ENCODE measurements at regions not wholly inside any gene's neighbourhood (a gene's known extent, or its start where the extent isn't known, plus 50 kb on each side); places are given as distances from the start of the nearest gene placed in this dataset.

DNA sequence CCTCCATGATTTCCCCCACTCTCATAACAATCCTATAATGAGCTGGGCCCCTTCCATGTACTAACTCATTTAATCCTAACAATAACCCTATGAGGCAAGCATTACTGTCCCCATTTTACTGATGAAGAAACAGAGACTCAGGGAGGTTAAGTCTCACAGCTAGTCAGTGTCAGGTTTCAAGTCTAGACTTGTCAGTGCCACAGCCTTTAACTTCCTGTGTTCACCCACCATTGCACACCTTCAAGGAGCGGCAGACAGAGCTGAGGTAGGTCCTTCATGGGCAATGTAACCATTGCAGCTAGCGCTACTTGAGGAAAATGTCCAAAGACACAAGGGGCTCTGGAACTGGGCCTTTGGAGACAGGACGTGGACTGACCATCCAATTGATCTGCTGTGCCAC is 105.8 kb upstream of the CTNNB1 start:
- DNase-seq, result no peak
- intact Hi-C loops (cut with DNase I, micrococcal nuclease), result no loop called here
- no peak for ATAC-seq

DNA sequence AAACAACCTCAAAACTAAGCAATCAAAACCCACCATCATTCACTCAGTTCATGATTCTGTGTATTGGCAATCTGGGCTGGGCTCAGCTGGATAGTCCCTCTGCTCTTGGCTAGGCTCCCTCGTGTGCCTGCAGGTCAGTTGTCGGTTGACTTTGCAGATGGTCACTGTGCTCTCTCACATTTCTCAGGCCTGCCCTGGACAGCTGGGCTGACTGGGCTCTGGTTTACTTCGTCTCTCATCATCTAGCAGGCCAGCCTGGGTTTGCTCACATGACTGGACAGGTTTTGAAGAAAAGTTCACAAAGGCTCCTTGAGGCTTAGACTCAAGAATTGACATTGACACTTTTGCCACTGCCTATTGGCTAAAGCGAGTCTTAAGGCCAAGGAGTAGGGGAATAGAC is 105.0 kb upstream of the CTNNB1 start:
- no peak for ATAC-seq
- DNase-seq, result no peak
- intact Hi-C loops (cut with DNase I, micrococcal nuclease), result no loop called here

DNA sequence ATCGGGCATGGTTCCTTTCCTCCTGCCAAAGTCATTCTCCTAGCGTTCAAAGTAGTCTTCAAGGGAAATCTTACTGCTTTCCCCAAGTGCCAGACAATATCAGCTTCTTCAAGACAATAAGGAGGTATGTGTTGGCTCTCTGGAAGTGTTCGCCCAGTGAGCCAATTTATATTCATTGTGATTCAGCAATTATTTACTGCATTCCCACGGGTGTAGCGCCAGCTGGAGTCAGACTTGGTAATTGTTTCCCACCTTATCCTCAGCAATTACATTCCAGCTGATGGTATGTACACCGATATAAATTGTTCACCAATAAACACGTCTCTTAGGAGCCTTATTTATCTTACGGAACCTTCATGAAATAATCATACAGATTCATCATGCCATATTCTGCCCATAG is 103.6 kb upstream of the CTNNB1 start:
- intact Hi-C loops (cut with DNase I, micrococcal nuclease), result no loop called here
- no peak for DNase-seq
- ATAC-seq, result no peak

DNA sequence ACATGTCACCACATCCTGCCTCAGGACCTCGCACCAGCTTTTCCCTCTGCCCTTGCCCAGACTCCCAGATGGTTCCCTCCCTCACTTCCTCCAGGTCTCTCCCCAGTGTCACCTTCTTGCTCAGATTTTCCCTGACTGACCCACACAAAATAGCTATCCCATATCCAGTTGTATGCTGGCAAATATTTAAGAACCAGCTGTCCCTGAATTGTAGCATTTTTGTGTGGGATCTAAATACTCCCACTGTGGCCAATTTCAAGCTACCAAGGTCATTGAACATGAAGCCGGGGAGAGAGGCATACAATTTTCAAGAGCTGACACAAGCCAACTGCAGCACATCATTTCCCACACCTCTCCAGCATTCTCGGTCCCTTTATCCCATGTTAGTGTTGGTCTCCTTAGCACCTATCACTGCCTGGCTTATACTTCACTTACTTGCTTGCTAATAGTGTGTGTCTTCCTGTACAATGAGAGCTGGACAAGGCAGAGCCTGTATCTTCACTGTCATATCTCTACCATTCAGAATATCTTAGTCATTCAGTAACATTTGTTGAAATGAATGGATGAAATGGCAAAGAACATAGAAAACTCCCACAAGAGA is 101.3 kb upstream of the CTNNB1 start:
- ATAC-seq, result no peak
- intact Hi-C loops (cut with DNase I, micrococcal nuclease), result no loop called here
- DNase-seq, result no peak

DNA sequence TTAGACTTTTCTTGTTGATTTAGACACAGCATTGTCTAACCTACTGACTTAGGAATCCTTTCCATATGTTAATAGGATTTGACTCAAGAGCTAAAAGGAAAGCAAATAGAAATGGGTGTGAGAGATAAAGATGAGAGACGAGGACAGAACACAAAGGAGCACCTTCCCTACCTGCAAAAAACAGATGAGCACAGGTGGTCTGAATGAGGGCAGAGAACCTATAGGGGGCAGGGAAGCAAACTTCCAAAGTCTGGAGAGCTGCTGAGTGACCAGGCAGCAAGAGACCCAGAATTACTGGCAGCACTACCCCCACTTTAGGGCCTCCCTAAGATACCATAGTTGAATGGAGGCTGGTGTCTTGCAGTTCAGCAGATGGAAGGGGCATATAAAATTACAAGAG is 98.1 kb upstream of the CTNNB1 start:
- intact Hi-C loops (cut with DNase I, micrococcal nuclease), result no loop called here
- DNase-seq, result no peak
- no peak for ATAC-seq

DNA sequence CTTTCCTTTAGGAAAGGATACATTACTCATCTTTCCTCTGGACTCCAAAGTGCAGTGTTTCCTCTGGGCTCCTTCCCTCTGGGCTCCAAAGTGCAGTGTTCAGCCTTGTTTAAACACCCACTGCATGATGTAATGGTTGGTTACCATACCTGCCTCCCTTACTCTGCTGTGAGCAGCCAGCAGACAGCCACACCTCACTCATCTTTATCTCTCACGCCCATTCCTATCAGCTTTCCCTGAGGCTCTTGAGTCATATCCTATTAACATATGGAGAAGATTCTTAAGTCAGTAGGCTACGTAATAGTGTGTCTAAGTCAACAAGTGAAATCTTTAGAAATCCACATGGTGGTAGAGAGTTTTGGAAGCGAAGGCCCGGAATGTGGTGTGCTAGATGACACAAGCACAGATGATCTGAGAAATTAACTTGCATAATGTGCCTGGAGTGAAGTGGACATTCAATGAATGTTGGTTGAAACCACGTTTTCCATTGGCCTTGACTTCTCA is 97.2 kb upstream of the CTNNB1 start:
- DNase-seq, result no peak
- peak; percentile 100 for ATAC-seq
- intact Hi-C loops (cut with DNase I, micrococcal nuclease), result no loop called here

DNA sequence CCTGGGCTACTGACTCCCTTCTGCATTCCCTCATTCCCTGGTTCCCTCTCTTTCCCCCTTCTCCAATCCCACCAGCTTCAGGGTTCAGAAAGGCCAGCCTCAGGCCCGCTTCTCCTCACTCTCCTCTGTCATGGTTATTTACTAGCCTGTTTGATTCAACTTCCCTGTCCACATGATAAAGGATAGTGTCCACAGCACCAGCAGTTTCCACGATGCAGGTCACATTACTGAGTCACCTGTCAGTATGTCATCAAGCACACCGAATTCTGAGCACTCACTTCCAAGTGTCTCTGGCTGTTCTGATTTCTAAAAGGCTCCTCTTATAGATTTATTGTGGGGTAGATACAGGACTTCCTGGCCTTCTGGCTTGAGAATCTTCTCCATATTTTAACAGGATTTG is 96.6 kb upstream of the CTNNB1 start:
- no peak for DNase-seq
- intact Hi-C loops (cut with DNase I, micrococcal nuclease), result no loop called here
- no peak for ATAC-seq

DNA sequence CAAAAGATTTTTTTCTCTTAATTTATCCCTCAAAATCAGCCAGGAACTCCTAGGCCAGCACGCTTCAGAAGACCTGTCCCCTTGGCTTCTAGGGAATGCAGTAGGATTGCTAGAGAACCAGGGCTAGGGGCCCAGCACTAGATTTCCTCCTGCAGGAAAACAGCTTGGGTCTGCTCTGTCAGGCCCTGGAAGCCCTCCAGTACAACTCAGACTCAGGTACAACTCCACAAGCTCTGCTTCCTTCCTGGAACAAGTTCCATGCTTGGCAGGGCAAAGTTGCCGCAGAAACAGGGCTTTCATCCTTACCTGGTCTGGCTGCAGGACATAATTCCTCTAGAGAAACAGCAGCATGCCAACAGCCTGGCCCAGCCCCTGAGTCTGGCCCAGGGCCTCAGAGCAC is 96.1 kb upstream of the CTNNB1 start:
- ATAC-seq, result no peak
- intact Hi-C loops (cut with DNase I, micrococcal nuclease), result no loop called here
- no peak for DNase-seq

DNA sequence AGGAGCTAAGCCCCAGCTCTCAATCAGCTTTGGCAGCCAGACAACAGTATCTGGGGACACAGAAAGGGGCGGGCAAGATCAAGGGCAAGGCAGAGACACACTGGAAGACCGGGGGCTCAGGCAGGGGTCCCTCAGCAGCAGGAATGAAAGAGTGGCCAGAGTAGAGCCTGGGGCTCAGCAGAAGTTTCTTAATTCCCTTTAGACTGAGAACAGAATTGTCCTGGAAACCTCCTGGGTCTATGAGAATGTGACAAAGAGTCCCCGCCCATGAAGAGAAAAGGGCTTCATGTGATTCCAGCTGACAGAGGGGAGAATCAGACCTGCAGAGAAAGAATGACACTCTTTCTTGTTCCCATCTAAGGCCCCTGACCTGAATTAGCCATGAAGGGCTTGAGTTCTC is 95.2 kb upstream of the CTNNB1 start:
- intact Hi-C loops (cut with DNase I, micrococcal nuclease), result no loop called here
- ATAC-seq (no peak), DNase-seq (no peak)

DNA sequence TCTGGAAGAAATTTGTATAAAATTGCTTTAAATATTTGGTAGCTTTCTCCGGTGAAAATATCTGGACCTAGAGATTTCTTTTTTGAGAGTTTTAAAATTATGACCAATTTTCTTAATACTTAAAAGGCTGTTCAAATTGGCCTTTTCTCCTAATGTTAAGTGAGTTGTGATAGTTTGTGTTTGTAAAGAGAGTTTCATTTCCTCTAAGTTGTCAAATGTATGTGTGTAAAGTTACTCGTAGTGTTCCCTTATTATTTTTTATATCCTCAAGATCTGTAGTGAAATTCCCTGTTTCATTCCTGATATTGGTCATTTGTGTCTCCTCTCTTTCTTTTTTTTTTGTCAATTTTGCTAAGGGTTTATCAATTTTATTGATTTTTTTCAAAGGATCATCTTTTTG is 92.6 kb upstream of the CTNNB1 start:
- DNase-seq, result no peak
- intact Hi-C loops (cut with DNase I, micrococcal nuclease), result no loop called here
- ATAC-seq, result no peak

DNA sequence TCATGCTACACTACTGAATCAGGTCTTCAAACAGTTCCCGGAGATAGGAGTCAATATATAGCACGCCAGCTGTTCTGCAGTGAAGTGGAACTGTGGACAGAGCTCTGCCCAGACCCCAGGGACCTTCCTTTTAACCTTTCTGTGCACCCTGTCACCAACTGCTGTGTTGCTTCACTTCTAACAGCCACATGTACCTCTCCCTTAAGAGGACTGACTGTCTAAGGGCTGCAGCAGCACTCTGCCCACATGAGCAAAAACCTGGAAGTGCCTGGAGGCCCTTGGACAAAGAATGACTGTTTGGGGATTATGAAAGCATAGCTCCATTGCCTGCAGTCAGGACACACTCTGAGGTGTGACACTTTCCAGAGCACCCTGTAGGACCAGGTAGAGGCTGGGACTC is 88.3 kb upstream of the CTNNB1 start:
- intact Hi-C loops (cut with DNase I, micrococcal nuclease), result no loop called here
- ATAC-seq (no peak), DNase-seq (no peak)

DNA sequence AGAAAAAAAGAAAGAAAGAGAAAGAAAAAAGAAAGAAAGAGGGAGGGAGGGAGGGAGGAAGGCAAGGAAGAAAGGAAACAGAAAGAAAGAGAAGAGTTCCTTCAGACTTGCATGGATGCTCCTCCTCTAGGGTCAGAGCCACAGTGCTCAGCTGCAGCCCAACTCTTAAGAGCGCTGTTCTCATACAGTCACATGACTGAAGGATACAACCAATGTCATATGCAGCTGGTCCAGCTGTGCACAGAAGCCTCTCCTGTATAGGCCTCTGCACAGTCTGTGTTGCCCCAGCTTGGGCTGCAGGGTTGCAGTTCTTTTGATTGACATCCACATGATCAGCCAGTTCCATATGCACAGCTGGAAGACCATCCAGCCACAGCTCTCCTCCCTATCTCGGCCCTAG is 86.8 kb upstream of the CTNNB1 start:
- ATAC-seq, result no peak
- intact Hi-C loops (cut with DNase I, micrococcal nuclease), result no loop called here
- DNase-seq, result no peak

DNA sequence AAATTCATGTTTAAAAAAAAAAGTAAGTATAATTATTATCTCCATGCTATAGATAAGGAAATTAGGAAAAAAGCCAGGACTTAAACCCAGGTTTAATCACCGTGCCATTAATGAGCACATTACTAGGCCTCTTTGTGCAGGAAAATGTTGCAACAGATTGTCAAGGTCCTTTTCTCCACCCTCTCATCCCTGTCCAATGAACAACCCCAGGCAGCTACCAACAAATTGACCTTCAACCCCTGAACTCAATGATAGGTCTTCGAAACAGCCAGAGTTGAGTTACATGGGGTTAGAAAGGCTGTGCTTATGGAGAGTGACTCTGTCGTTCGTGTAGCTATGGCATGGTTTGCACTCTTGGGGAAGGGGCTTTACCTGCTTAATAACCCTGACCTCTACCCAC is 84.2 kb upstream of the CTNNB1 start:
- intact Hi-C loops (cut with DNase I, micrococcal nuclease), result no loop called here
- DNase-seq (no peak), ATAC-seq (no peak)

DNA sequence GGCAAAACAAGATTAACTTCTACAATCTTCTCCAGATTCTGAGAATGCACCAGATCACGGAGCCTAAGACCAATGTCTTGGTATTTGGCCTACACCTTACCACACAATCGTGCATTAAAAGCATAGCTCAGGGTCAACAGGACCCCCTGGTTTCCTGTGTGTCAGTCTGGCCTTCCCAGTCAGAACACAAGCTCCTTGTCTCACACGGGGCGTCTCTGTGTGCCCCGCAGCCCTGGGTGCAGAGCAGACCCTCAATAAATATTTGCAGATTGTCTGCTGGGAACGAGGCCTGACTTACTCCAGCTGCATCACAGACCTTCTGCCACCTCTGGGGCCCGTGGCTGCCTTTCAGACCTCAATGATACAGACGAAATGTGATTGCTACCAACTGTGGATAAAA is 82.5 kb upstream of the CTNNB1 start:
- DNase-seq (no peak), ATAC-seq (no peak)
- intact Hi-C loops (cut with DNase I, micrococcal nuclease), result no loop called here

DNA sequence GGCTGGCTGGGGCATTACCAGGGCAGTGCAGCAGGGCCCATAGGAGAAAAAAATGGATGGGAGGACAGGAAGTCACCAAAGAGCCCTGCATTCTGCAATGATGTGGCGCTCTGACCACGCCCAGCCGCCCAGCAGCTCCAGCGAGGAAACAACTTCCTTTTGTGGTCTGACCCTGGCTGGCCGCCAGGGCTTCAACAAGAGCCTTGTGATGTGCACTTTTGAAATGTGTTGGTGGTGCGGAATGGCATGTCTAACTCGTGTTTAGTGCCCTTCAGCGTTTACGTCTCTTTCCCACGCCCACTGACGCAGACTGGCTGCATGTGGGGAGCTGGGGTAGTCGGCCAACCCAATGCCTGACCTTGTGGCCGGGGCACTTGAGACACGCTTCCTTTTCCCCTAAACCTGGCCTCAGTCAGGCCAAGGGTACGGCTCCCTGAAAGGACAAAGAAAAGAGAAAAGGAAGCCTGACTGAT is 81.9 kb upstream of the CTNNB1 start:
- intact Hi-C loops (cut with DNase I, micrococcal nuclease), result no loop called here
- ATAC-seq (peak; percentile 88), DNase-seq (peak; percentile 93 to 95)

DNA sequence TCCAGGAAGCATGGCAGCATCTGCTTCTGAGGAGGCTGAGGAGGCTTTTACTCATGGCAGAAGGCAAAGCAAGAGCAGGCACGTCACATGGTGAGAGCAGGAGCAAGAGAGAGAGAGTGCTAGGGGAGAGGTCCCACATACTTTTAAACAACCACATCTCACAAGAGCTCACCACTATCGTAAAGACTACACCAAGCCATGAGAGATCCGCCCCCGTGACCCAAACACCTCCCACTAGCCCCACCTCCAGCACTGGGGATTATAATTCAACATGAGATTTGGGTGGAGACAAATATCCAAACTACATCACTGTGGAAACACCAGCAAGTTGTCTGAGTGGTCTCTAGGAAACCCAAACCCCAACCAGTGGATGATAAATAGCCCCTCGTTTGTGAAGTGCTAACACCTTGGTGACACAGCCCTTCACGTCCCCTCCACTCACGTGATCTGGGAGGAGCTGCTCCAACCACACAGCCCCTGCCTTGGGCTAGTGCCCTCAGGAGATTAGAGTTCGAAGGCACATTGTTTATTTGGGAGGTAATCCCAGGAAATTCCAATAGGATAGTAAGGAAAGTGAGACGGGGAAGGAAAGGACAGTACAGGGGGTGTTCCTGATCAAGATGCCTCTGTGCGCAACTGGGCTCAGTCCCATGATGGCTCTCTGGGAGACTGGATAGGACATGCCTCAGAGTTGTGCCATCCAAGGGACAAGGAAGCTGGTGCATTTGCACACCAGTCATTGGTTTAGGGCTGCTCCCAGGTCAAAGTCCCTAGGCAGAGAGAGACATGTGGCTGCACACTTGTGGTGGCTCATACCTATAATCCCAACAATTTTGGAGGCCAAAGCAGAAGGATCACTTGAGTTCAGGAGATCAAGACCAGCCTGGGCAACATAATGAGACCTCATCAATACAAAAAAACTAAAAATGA is 80.6 kb upstream of the CTNNB1 start:
- DNase-seq (peak; percentile 48 to 74), ATAC-seq (peak; percentile 85)
- intact Hi-C loops (cut with DNase I, micrococcal nuclease), result no loop called here

DNA sequence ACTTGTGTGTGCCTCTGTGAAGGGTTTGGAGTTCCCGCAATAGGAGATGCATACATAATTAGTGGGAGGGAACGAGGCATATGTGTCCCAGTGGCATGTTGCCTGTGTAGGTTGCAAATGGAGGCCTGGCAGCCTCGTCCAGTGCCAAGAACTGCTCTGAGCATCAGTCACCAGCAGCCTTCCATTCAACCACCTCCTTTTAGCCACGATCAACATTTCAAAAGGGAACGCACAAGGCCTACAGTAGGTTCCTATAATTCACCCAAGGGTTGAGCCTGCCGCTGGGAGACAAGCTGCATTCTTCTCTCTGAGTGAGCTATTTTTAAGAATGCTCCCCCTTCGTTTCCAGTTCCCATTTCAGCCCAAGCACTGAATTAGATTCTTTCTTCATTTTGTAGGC is 78.8 kb upstream of the CTNNB1 start:
- intact Hi-C loops (cut with DNase I, micrococcal nuclease), result no loop called here
- DNase-seq (no peak), ATAC-seq (no peak)

DNA sequence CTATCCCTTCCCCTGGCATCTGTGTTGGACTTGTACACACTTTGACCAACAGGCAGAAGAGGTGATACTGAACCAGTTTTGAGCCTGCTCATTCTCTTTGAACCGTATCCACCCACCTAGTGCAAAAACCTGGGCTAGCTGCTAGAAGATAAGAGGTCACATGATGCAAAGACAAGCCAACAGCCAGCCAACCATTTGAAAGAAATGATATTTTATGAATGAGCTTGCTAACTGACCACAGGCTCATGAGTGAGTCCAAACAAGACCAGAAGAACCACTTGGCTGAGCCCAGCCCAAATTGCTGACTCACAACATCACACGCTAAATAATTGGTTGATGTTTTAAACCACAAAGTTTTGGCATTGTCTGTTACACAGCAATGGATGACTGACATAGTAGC is 74.0 kb upstream of the CTNNB1 start:
- intact Hi-C loops (cut with DNase I, micrococcal nuclease), result no loop called here
- ATAC-seq, result no peak
- DNase-seq, result no peak

DNA sequence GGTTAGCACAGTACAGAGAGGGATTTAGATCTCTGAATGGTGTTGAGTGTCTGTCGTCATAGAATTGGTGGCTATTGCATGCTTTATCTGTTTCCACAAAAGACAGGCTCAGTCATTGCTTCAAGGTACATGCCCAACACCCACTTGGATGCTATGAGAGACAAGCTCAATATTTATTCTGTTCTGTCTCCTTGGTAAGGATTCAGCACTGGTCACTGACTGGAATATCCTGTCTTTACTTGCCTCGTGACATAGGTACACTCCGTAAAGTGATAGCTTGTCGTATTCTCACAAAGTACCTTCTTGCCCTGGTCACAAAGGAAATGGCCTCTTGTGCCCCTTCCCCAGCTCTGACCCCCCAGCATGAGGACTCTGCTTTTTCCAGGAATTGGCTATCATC is 72.8 kb upstream of the CTNNB1 start:
- intact Hi-C loops (cut with DNase I, micrococcal nuclease), result no loop called here
- ATAC-seq, result no peak
- no peak for DNase-seq

DNA sequence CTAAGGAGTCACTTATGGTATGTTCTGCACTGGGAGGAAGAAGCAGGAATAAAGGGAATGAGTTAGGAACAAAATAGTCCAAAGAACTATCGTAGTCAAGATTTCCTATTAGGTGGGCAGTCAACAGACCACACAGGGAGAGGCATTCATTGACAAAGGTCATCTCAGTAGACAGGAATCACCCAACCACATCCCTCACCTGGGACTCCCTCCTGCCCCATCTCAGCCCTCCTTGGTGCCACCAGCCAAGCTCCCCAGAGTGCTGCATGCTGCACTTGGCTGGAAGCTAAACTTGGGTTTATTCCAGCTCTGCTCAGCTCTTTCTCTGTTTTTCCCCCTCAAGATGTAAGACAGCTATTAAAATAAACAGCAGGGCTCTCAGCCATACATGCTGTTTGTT is 72.3 kb upstream of the CTNNB1 start:
- DNase-seq (no peak), ATAC-seq (no peak)
- intact Hi-C loops (cut with DNase I, micrococcal nuclease), result no loop called here

DNA sequence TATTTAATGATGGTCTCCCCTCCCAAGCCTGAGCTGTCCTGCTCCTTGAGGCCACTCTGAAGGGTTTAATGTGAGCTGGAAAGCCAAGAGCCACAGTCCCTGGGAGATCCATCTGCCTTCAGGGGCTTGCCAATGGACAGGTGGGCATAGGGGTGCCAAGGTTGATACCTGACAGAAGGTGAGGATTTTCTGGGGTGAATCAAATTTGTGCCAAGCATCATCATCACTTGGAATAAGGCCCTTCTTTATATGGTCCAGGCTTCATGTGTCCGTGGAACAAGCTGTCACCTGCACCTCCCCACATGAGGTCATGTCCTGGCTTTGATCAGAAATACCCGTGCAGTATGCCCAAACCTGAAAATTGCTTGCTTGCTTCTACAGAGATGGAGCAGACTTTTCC is 71.9 kb upstream of the CTNNB1 start:
- intact Hi-C loops (cut with DNase I, micrococcal nuclease), result no loop called here
- DNase-seq (no peak), ATAC-seq (no peak)
